ENCODE measurements at regions not wholly inside any gene's neighbourhood (a gene's known extent, or its start where the extent isn't known, plus 50 kb on each side); places are given as distances from the start of the nearest gene placed in this dataset.

- no peak for TF ChIP-seq CTCF (IDR thresholded peaks at IDR 0.05; ENCODE audit: poor library complexity)
- no peak for TF ChIP-seq EZH2 (IDR thresholded peaks at IDR 0.05; ENCODE audit: borderline replicate concordance)
These were observed 468.1 kb downstream of the CD83 start for GRCh38 chr6:14585689-14586088.
